ENCODE measurements at regions not wholly inside any gene's neighbourhood (a gene's known extent, or its start where the extent isn't known, plus 50 kb on each side); places are given as distances from the start of the nearest gene placed in this dataset.
"Not testable (repeated sequence)": the region's sequence is repeated elsewhere in the genome, so short reads cannot be mapped to it uniquely, and the experiment has no call there.

DNA sequence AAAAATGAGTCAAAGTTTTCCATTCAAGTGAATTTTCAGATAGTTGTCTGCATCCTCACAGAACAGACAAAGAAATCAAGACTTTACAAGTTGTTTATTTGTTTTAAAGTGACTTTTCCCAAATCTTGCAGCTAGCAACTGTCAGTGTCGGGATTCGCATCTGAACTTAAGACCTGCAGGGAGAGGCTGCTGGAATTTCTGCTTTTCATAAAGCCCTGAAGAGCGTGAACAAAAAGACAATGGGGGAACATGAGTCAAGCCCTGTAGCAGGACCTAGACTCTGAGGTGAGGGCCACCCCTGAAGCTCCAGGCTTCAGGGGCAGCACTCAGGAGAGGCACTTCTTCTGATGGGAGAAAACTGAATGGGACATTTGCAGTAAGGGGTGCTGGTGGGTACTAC, 108.2 kb upstream of the CTAGE1 start:
- Histone ChIP-seq H3K9ac (ENCODE audit: low read length) (no peak overlapping the region), H3K18ac (ENCODE audit: low read length) (no peak overlapping the region), H4K5ac (ENCODE audit: low read length) (no peak overlapping the region), H3K36me3 (ENCODE audit: control insufficient read depth, insufficient read depth, low read length) (no peaks in the 10 kb centered on the region), H4K8ac (ENCODE audit: low read depth, low read length) (no peak overlapping the region), H3K4me3 (ENCODE audit: low read length) (no peak overlapping the region), H3K4me2 (ENCODE audit: low read length) (no peak overlapping the region), H3K4ac (ENCODE audit: low read depth, low read length) (no peak overlapping the region), H2BK5ac (ENCODE audit: low read length) (no peak overlapping the region), H3K79me1 (ENCODE audit: low read length) (no peaks in the 10 kb centered on the region), H3K27me3 (ENCODE audit: insufficient read depth, low read length, poor library complexity) (no peaks in the 10 kb centered on the region), H2BK120ac (ENCODE audit: low read depth, low read length) (no peak overlapping the region), H3K56ac (ENCODE audit: low read length) (no peak overlapping the region), H3K79me2 (ENCODE audit: control insufficient read depth, insufficient read depth, low read length) (no peaks in the 10 kb centered on the region), H2AK5ac (ENCODE audit: low read length) (no peak overlapping the region), H3K23ac (ENCODE audit: low read length) (no peak overlapping the region), H3K27ac (ENCODE audit: low read depth, low read length) (no peak overlapping the region), H3K4me1 (ENCODE audit: control insufficient read depth, low read depth, low read length) (no peaks in the 10 kb centered on the region), H2BK15ac (replicated peaks; ENCODE audit: low read depth) (no peak overlapping the region)
- no CpG with 5 or more reads among the region's 3 CpGs for WGBS (ENCODE audit: extremely low coverage, insufficient coverage, low lambda C conversion rate)
- no peak for DNase-seq

DNA sequence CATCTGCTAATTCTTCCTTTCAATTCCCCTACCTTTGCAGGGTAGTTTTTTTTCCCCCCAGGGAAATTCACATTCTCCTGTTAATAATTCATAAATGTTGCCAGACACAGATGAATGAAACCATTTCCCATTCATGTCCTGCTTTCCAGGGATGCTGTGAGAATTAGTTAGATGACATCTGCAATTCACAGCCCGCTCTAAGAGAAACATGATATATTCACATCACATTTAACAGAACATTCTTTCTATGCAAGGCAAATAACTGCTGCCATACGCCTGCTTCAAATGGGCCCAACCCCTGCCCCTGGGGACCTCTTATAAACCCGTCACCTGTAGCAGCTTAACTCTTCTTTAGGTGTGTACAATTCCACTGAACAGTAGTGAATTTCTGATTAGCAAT, 110.6 kb upstream of the CTAGE1 start:
- H3K9ac ChIP-seq (ENCODE audit: low read length): no peak overlapping the region
- H2BK15ac ChIP-seq (replicated peaks; ENCODE audit: low read depth): no peak overlapping the region
- no peak overlapping the region for H4K8ac ChIP-seq (ENCODE audit: low read depth, low read length)
- WGBS (ENCODE audit: extremely low coverage, insufficient coverage, low lambda C conversion rate): no CpG with 5 or more reads among the region's 3 CpGs
- no peak overlapping the region for H3K4me2 ChIP-seq (ENCODE audit: low read length)
- H3K4me1 ChIP-seq (ENCODE audit: control insufficient read depth, low read depth, low read length): no peaks in the 10 kb centered on the region
- no peak overlapping the region for H2AK5ac ChIP-seq (ENCODE audit: low read length)
- no peak overlapping the region for H2BK120ac ChIP-seq (ENCODE audit: low read depth, low read length)
- H2BK5ac ChIP-seq (ENCODE audit: low read length): no peak overlapping the region
- H3K56ac ChIP-seq (ENCODE audit: low read length): no peak overlapping the region
- no peak overlapping the region for H3K18ac ChIP-seq (ENCODE audit: low read length)
- no peak overlapping the region for H3K4me3 ChIP-seq (ENCODE audit: low read length)
- no peak overlapping the region for H3K23ac ChIP-seq (ENCODE audit: low read length)
- no peak overlapping the region for H3K27ac ChIP-seq (ENCODE audit: low read depth, low read length)
- DNase-seq: no peak
- H3K79me1 ChIP-seq (ENCODE audit: low read length): no peaks in the 10 kb centered on the region
- H3K4ac ChIP-seq (ENCODE audit: low read depth, low read length): no peak overlapping the region
- H3K27me3 ChIP-seq (ENCODE audit: insufficient read depth, low read length, poor library complexity): no peaks in the 10 kb centered on the region
- no peaks in the 10 kb centered on the region for H3K36me3 ChIP-seq (ENCODE audit: control insufficient read depth, insufficient read depth, low read length)
- no peak overlapping the region for H4K5ac ChIP-seq (ENCODE audit: low read length)
- H3K79me2 ChIP-seq (ENCODE audit: control insufficient read depth, insufficient read depth, low read length): no peaks in the 10 kb centered on the region

DNA sequence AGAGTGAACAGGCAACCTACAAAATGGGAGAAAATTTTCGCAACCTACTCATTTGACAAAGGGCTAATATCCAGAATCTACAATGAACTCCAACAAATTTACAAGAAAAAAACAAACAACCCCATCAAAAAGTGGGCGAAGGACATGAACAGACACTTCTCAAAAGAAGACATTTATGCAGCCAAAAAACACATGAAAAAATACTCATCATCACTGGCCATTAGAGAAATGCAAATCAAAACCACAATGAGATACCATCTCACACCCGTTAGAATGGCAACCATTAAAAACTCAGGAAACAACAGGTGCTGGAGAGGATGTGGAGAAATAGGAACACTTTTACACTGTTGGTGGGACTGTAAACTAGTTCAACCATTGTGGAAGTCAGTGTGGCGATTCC, 117.0 kb upstream of the CTAGE1 start:
- not testable (repeated sequence) for DNase-seq; H3K4me1 ChIP-seq (ENCODE audit: control insufficient read depth, low read depth, low read length); H3K9ac ChIP-seq (ENCODE audit: low read length); H3K36me3 ChIP-seq (ENCODE audit: control insufficient read depth, insufficient read depth, low read length); H2BK5ac ChIP-seq (ENCODE audit: low read length); H3K27ac ChIP-seq (ENCODE audit: low read depth, low read length); H4K5ac ChIP-seq (ENCODE audit: low read length); H3K27me3 ChIP-seq (ENCODE audit: insufficient read depth, low read length, poor library complexity); H2BK120ac ChIP-seq (ENCODE audit: low read depth, low read length); H3K23ac ChIP-seq (ENCODE audit: low read length); H3K79me2 ChIP-seq (ENCODE audit: control insufficient read depth, insufficient read depth, low read length); H3K56ac ChIP-seq (ENCODE audit: low read length); H3K79me1 ChIP-seq (ENCODE audit: low read length); H2AK5ac ChIP-seq (ENCODE audit: low read length); H3K4ac ChIP-seq (ENCODE audit: low read depth, low read length); H3K18ac ChIP-seq (ENCODE audit: low read length); H2BK15ac ChIP-seq (replicated peaks; ENCODE audit: low read depth); H3K4me2 ChIP-seq (ENCODE audit: low read length); H4K8ac ChIP-seq (ENCODE audit: low read depth, low read length); H3K4me3 ChIP-seq (ENCODE audit: low read length)
- WGBS (ENCODE audit: extremely low coverage, insufficient coverage, low lambda C conversion rate): no CpG with 5 or more reads among the region's 4 CpGs

DNA sequence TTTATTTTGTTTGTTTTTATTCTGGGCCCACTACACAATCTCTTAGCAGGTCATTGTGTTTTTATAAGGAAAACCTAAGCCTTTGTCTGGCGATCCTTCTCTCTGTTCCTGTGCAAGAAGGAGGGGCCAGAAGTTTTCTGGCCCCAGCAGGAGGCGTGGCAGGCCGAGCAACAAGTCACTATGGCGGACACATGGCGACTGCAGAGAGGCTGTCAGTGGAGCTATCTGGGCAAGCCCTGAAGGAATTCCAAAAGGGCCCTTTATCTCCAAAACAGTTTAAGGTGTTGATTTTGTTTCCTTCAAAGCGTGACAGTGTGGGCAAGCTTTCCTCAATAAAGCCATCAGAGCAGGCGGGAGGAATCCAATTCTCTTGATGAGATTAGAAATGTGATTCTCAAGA, 118.8 kb upstream of the CTAGE1 start:
- H3K18ac ChIP-seq (ENCODE audit: low read length): no peak overlapping the region
- no peaks in the 10 kb centered on the region for H3K79me1 ChIP-seq (ENCODE audit: low read length)
- peaks cover 2% of the 10 kb centered on the region for H3K4me1 ChIP-seq (ENCODE audit: control insufficient read depth, low read depth, low read length)
- H3K27me3 ChIP-seq (ENCODE audit: insufficient read depth, low read length, poor library complexity): no peaks in the 10 kb centered on the region
- H3K9ac ChIP-seq (ENCODE audit: low read length): no peak overlapping the region
- H2BK15ac ChIP-seq (replicated peaks; ENCODE audit: low read depth): no peak overlapping the region
- no peak overlapping the region for H3K4me3 ChIP-seq (ENCODE audit: low read length)
- no peak overlapping the region for H4K8ac ChIP-seq (ENCODE audit: low read depth, low read length)
- no peak overlapping the region for H3K56ac ChIP-seq (ENCODE audit: low read length)
- no peak overlapping the region for H3K23ac ChIP-seq (ENCODE audit: low read length)
- H3K79me2 ChIP-seq (ENCODE audit: control insufficient read depth, insufficient read depth, low read length): no peaks in the 10 kb centered on the region
- no peak overlapping the region for H2AK5ac ChIP-seq (ENCODE audit: low read length)
- WGBS (ENCODE audit: extremely low coverage, insufficient coverage, low lambda C conversion rate): no CpG with 5 or more reads among the region's 7 CpGs
- H2BK120ac ChIP-seq (ENCODE audit: low read depth, low read length): no peak overlapping the region
- H3K4me2 ChIP-seq (ENCODE audit: low read length): no peak overlapping the region
- H3K36me3 ChIP-seq (ENCODE audit: control insufficient read depth, insufficient read depth, low read length): no peaks in the 10 kb centered on the region
- no peak overlapping the region for H2BK5ac ChIP-seq (ENCODE audit: low read length)
- no peak overlapping the region for H3K4ac ChIP-seq (ENCODE audit: low read depth, low read length)
- DNase-seq: peak; percentile 94
- H3K27ac ChIP-seq (ENCODE audit: low read depth, low read length): no peak overlapping the region
- no peak overlapping the region for H4K5ac ChIP-seq (ENCODE audit: low read length)

DNA sequence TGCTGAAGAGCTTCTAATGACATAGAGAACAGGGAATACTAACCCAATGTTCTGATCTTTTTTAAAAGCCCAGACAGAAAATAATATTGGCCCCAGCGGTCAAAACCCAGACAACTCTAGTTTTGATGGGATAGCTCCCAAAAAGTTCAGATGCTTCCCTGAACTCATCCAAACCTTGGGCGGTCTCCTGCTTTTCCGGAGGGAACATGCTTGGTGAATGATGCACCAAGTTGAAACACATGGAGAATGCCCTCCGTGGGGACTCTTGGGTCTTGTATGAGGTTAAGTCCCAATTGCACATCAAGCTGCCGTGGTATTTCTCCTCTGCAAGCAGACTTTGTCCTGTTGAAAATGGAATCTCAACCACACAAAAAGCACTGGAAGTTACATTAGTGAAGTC, 120.7 kb upstream of the CTAGE1 start:
- Histone ChIP-seq H3K4me1 (ENCODE audit: control insufficient read depth, low read depth, low read length) (peaks cover 2% of the 10 kb centered on the region), H3K18ac (ENCODE audit: low read length) (no peak overlapping the region), H2BK15ac (replicated peaks; ENCODE audit: low read depth) (no peak overlapping the region), H2BK120ac (ENCODE audit: low read depth, low read length) (no peak overlapping the region), H2BK5ac (ENCODE audit: low read length) (no peak overlapping the region), H3K27me3 (ENCODE audit: insufficient read depth, low read length, poor library complexity) (no peaks in the 10 kb centered on the region), H4K8ac (ENCODE audit: low read depth, low read length) (no peak overlapping the region), H3K4ac (ENCODE audit: low read depth, low read length) (no peak overlapping the region), H2AK5ac (ENCODE audit: low read length) (no peak overlapping the region), H3K79me2 (ENCODE audit: control insufficient read depth, insufficient read depth, low read length) (no peaks in the 10 kb centered on the region), H4K5ac (ENCODE audit: low read length) (no peak overlapping the region), H3K79me1 (ENCODE audit: low read length) (no peaks in the 10 kb centered on the region), H3K9ac (ENCODE audit: low read length) (no peak overlapping the region), H3K4me2 (ENCODE audit: low read length) (no peak overlapping the region), H3K56ac (ENCODE audit: low read length) (no peak overlapping the region), H3K4me3 (ENCODE audit: low read length) (no peak overlapping the region), H3K36me3 (ENCODE audit: control insufficient read depth, insufficient read depth, low read length) (no peaks in the 10 kb centered on the region), H3K27ac (ENCODE audit: low read depth, low read length) (no peak overlapping the region), H3K23ac (ENCODE audit: low read length) (no peak overlapping the region)
- no peak for DNase-seq
- no CpG with 5 or more reads among the region's 5 CpGs for WGBS (ENCODE audit: extremely low coverage, insufficient coverage, low lambda C conversion rate)

DNA sequence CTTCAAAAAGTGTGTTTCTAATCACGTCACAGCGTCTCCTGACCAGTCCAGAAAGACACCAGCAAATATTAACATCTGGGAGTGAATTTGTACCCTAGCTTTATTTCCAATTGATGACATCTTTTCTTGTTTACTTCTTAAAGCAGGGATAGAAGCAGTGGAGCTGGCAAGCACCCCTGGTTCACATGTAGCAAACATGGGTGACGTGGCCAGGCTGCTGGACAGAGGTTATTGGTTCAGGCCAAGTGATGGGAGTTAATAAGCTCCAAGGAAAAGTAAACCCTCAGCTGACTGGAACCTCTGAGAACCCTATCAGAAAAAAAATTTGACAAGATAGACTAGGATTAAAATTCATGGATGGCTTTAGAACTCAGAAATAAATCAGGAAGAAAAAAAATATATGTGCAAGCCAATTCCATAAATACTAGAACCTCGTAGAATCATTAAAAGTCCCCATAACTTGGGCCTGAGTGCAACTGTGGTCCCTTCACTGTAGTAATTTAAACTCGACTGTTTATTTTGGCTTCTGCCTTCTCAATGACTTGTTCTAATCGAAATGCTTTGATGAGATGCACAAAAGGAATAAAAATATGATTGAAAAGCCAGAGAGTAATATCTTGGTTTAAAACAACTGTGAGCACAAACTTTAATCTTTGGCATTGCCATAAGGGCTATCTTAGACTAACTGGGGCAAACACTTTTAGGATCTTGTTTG, 121.5 kb upstream of the CTAGE1 start:
- H3K4ac ChIP-seq (ENCODE audit: low read depth, low read length): no peak overlapping the region
- H3K56ac ChIP-seq (ENCODE audit: low read length): no peak overlapping the region
- H3K4me3 ChIP-seq (ENCODE audit: low read length): no peak overlapping the region
- H2BK5ac ChIP-seq (ENCODE audit: low read length): no peak overlapping the region
- no peak overlapping the region for H4K5ac ChIP-seq (ENCODE audit: low read length)
- no peak overlapping the region for H2AK5ac ChIP-seq (ENCODE audit: low read length)
- no peak for DNase-seq
- no peak overlapping the region for H3K9ac ChIP-seq (ENCODE audit: low read length)
- no peak overlapping the region for H3K27ac ChIP-seq (ENCODE audit: low read depth, low read length)
- no peaks in the 10 kb centered on the region for H3K27me3 ChIP-seq (ENCODE audit: insufficient read depth, low read length, poor library complexity)
- H2BK120ac ChIP-seq (ENCODE audit: low read depth, low read length): no peak overlapping the region
- no peaks in the 10 kb centered on the region for H3K79me2 ChIP-seq (ENCODE audit: control insufficient read depth, insufficient read depth, low read length)
- H3K18ac ChIP-seq (ENCODE audit: low read length): no peak overlapping the region
- H3K79me1 ChIP-seq (ENCODE audit: low read length): no peaks in the 10 kb centered on the region
- peaks cover 2% of the 10 kb centered on the region for H3K4me1 ChIP-seq (ENCODE audit: control insufficient read depth, low read depth, low read length)
- WGBS (ENCODE audit: extremely low coverage, insufficient coverage, low lambda C conversion rate): no CpG with 5 or more reads among the region's 6 CpGs
- no peaks in the 10 kb centered on the region for H3K36me3 ChIP-seq (ENCODE audit: control insufficient read depth, insufficient read depth, low read length)
- H4K8ac ChIP-seq (ENCODE audit: low read depth, low read length): no peak overlapping the region
- no peak overlapping the region for H2BK15ac ChIP-seq (replicated peaks; ENCODE audit: low read depth)
- H3K4me2 ChIP-seq (ENCODE audit: low read length): no peak overlapping the region
- H3K23ac ChIP-seq (ENCODE audit: low read length): no peak overlapping the region

Measured in mesendoderm (in vitro differentiated cells).